Transverse colon (tissue), 4 donors: ENCODE measurements at regions not wholly inside any gene's neighbourhood (a gene's known extent, or its start where the extent isn't known, plus 50 kb on each side); places are given as distances from the start of the nearest gene placed in this dataset.

ENCODE experiments used
- CTCF ChIP-seq, 5 experiments: fragments of 200-600 bp in 3 of 5; fragments of 450-650 bp in 2 of 5; sonication (generic) in 3 of 5; IDR thresholded peaks; 1 replicate in 2 of 5; 2 replicates in 3 of 5; pipeline ENCODE4 v1.5.1; 2016 to 2017; ENCODE audit warnings: antibody characterized with exemption in 5 of 5, inconsistent platforms in 3 of 5, mild to moderate bottlenecking in 2 of 5, moderate library complexity in 1 of 5
- EP300 ChIP-seq: sonication (generic); formaldehyde crosslinking; IDR thresholded peaks from one replicate; pipeline ENCODE4 v1.6.1; 2017; ENCODE audit warnings: antibody characterized with exemption, low read depth
- POLR2AphosphoS5 ChIP-seq, 3 donors: sonication (generic); formaldehyde crosslinking; IDR thresholded peaks; one replicate each; pipeline ENCODE4 v1.6.1; 2016; ENCODE audit warnings: antibody characterized with exemption in 3 of 3

- no peak for TF ChIP-seq CTCF (IDR thresholded peaks at IDR 0.05)
- TF ChIP-seq EP300: no peak
- TF ChIP-seq POLR2AphosphoS5 (IDR thresholded peaks at IDR 0.05): no peak
These were observed 176.3 kb upstream of the MEOX2 start for GRCh38 chr7:15862781-15863165.
